NCI-H1092 treated with DMSO at 0.1 percent for 48 hours (cell line): ENCODE measurements at regions not wholly inside any gene's neighbourhood (a gene's known extent, or its start where the extent isn't known, plus 50 kb on each side); places are given as distances from the start of the nearest gene placed in this dataset.

Experiments used
- DNase-seq: peaks from one replicate; lab custom pipeline; 2025; lab: John Stamatoyannopoulos, UW

- DNase-seq, result no peak
These were observed 131.7 kb upstream of the HDAC9 start for GRCh38 chr7:18363751-18364380.

DNA sequence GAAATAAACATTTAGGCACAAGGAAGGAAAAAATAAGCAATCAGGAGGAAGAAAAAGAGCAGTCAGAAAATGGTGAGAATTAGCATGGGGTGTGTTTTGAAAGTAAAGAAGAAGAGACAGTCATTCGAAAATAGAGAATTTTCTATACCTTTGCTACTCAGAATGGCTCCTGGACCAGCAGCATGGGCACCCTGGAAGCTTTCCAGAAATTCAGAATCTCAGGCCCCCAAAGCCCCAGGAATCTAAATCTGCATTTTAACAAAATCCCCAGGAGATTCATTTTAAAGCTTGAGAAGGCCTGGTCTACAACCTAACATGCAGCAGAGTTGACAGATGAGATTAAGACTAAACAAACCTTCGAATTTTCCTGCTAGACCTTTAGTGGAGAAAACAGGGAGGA, 131.2 kb upstream of the HDAC9 start:
- DNase-seq, result no peak

GRCh38 chr7:18366394-18366793, 129.2 kb upstream of the HDAC9 start:
- no peak for DNase-seq

- DNase-seq, result no peak
These were observed 126.5 kb upstream of the HDAC9 start for GRCh38 chr7:18369011-18369410.

DNA sequence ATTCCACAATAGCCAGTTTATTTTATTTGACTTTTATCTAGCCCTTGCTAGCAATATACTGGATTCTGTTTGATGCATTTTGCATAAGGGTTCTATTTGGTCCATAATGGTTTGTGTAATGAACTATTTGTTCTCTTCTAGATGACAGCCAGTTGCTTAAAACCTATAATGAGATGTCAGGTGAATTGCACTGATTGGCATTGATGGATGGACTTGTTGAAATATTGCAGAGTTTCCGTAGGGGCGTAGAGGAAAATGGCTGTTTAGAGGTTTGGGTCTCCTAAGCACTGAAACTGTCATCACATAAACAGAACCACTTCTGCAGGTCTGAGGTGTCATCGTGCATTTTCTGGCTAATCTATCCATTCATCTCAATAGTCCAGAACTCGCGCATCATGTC, 124.9 kb upstream of the HDAC9 start:
- DNase-seq, result no peak

DNA sequence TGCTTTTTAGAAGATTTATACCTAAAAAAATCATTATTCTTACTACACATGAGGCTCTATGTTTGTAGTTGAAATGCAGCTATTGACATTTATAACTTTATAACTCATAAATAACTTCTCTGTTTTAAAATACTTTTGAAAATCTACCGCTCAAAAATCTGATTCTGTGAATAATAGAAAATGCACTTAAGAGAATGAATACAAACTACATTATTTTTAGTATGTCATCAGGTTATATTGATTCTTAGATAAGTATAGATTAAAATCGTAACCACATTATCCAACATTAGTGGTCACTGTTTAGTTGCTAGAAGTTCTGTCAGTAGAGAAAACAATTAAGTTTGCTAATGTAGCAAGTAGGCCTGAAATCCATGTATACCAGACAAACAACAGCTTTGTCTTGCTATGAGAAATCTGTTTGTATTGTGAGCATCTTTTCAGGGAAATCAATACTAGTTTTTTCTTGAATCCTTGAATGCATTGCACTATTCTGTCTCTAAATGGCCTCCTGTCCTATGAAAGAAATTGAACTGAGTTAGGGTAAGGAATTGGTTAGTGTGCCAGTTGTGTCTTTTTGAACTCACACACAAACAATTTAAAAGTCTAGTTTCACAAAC, 116.5 kb upstream of the HDAC9 start:
- DNase-seq, result no peak

DNA sequence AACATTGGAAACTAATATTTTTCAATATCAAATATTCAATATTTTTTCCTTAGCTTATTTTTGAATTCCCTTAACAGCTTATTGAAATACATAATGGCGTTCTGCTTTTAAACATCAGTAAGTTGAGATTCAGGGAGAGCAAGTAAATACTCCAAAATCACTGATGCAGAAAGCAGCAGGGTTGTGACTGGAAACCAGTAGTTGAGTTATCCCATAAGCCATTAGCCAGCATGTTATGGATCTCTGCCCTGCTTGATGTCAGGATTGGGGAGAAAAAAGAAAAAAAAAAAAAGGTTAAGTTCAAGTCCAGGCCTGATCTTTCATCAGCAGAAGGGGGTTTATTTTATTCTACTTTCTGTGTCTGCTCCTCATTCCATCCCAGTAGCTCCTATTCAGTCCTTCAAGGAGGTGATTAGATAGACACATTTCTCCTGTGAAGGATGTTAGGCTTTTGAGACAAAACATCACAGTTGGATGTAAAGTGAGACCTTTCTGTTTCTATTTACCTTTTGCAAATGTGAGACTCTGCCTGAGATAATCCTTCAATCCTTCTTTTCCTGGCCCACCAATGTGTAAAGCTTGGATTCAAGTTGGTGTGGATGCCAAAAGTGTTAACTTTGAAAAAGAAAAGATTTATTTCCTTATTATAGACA, 110.9 kb upstream of the HDAC9 start:
- DNase-seq, result peak; percentile 78

GRCh38 chr7:18386607-18387006, 108.9 kb upstream of the HDAC9 start:
- no peak for DNase-seq

DNA sequence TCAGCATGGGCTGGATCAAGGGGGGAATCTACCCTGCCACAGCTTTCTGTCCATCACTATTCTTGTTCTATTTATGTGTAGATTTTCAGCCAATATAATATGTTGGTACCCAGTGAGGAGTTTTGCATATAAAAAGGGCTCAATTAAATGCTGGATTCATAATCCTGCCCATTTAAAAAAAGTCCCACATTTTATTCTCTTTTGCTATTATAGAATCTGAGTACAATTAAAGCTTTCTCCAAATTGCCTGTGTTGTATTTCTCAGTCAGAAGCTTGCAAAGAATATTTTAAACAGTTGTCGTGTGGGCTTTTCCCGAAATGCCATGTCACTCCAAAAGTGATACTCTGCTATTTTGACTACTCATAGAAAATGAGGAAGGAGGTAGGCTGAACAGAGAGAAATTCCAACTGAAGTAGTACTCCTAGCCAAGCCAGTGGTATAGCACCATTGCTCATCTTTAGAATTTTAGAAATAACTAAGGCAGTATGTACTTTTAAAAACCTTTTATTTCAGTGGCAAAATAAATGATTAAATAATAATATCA, 108.3 kb upstream of the HDAC9 start:
- no peak for DNase-seq

DNA sequence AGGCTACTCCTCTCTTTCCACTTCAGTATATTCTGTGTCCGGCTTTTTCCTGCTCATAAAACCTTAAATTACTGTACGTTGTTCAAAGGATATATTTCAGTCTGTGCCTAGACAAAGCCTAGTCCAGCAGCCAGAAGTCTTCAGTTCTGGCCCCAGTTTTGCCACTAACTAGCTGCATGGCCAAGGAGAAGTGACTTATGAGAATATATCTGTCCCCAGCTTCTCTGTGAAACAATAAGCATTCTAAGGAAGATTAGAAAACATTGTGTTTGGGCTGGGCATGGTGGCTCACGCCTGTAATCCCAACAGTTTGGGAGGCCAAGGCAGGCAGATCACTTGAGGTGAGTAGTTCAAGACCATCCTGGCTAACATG, 105.0 kb upstream of the HDAC9 start:
- DNase-seq, result no peak

GRCh38 chr7:18393465-18394118, 102.0 kb upstream of the HDAC9 start:
- peak; percentile 82 for DNase-seq

DNA sequence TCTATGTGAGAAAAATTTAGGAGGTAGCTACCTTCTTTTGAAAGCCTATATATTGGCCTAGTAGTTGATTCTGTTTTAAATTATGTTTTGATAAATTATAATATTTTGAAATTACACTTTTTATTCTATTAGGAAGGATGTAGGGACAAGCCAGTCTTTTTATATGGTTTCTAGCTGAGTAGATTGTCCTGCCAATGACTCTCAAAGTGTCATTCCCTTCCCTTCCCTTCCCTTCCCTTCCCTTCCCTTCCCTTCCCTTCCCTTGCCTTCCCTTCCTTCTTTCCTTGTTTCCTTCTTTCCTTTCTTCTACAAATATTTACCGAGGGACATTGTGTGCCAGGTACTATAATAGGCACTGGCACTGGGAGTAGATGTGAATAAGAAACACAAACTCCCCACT, 99.7 kb upstream of the HDAC9 start:
- DNase-seq, result no peak

DNA sequence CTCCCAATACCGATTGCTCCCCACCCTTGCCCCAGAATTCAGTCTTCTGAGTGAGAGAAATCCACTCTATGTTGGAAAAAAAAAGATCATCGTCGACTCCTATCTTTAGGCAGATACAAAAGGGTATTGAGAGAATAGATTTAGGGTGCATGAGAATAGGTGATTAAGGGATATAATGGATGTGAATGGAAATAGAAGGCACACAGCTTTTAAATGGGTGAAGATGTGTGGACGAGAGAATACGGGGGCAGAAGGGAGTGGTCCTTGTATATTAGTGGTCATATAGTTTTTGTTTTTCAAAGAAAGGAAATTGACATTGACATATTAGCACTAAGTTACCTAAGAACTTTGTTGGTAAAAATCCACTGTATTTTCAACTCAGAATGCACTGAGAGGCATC, 98.6 kb upstream of the HDAC9 start:
- DNase-seq, result no peak

GRCh38 chr7:18399436-18400235, 95.9 kb upstream of the HDAC9 start:
- DNase-seq, result no peak

DNA sequence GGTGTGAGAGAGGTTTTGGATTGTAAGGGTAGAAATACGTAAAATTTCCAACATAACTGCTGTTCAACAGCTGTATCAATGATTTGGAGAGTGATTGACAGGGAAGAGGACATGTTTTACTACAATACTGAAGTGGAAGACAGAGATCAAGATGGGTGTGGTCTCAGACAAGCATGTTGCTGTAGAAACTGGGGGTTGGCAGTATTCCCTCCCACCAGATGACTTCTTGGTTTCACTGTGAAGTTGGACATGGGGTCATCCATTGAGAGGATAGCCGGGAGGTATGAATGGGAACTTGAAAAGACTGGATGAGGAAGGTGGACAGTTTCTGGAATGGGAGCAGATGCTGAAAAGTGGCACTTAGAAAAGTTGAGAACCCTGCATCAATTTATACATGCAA, 95.3 kb upstream of the HDAC9 start:
- DNase-seq, result no peak

GRCh38 chr7:18400726-18401125, 94.8 kb upstream of the HDAC9 start:
- DNase-seq, result no peak

GRCh38 chr7:18401757-18402156, 93.8 kb upstream of the HDAC9 start:
- no peak for DNase-seq

GRCh38 chr7:18402488-18403183, 92.9 kb upstream of the HDAC9 start:
- DNase-seq, result no peak

DNA sequence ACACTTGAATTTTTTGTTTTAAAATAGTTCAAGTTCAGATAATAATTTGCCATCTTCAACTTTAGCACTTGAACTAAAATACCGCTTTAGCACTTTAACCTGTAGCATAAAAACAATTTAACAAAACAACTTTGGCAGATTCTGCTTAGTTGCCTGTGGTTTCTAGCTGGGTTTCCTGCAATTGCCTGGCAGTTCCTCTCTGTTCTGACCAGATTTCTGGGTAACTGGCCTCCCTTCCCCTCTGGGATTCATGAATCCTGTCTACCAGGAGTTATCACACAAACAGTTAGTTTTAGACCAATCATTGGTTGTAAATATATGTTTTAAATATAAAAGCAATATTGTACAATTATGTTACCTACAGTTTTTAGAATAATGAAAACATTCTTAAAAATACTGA, 89.8 kb upstream of the HDAC9 start:
- no peak for DNase-seq

GRCh38 chr7:18407385-18407784, 88.2 kb upstream of the HDAC9 start:
- DNase-seq, result no peak

GRCh38 chr7:18408461-18408860, 87.1 kb upstream of the HDAC9 start:
- no peak for DNase-seq

DNA sequence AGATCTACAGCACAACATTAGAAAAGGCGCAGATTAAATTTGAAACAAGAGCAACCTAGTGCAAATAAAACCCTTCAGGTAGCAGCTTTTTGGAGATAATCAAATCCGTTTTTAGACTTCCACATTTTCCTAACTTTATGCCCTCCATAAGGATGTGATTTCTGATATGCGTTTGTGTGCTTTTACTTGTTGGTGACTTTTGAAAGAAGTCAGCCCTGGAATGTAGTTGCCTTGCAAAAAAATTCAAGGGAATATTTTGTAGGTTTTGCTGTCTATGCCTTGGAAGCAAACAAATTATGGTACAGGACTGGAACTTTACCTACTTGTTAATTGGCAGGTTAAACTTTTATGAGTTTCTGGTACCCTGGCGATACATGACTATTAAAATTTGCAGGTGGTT, 86.7 kb upstream of the HDAC9 start:
- no peak for DNase-seq
